HepG2 (cell line): ENCODE measurements at regions not wholly inside any gene's neighbourhood (a gene's known extent, or its start where the extent isn't known, plus 50 kb on each side); places are given as distances from the start of the nearest gene placed in this dataset.

Experiments
- ATAC-seq: fragments of 200-7000 bp; cut with Tn5 transposase; 3 replicates; pipeline ENCODE4 v1.9.1; 2020; ENCODE audit warnings: mild to moderate bottlenecking, moderate library complexity
- BruUV-seq: library from RNA; stranded (reverse); fragments of 400-500 nt; replicated peaks from 2 replicates; lab custom pipeline; 2021; lab: Mats Ljungman, UMichigan
- CTCF ChIA-PET: fragments of 300-600 bp; formaldehyde crosslinking; extraction: SDS; loops from one replicate; lab custom pipeline; 2021; ENCODE audit warnings: low total read pairs, inconsistent platforms, low intra/inter-chr PET ratio; lab: Yijun Ruan, JAX
- POLR2A ChIA-PET: fragments of 350-600 bp; sonication (Branson Sonifier 250); formaldehyde crosslinking; loops from one replicate; lab custom pipeline; 2020; ENCODE audit warnings: antibody characterized with exemption, inconsistent platforms; lab: Yijun Ruan, JAX
- DNase-seq: peaks from one replicate; pipeline ENCODE4 v3.0.0-alpha.2; 2015; ENCODE audit warnings: low spot score
- FAIRE-seq: peaks from 3 replicates; lab custom pipeline; 2011; peaks lifted over from hg19 to GRCh38; lab: Jason Lieb, UNC
- H2AFZ ChIP-seq: one replicate; pipeline ENCODE4 v1.6.1; 2011; ENCODE audit warnings: low read length, inconsistent platforms
- H3K27ac ChIP-seq: fragments of 300-600 bp; 3 replicates; pipeline ENCODE4 v1.8.0; 2011; ENCODE audit warnings: mixed run types, mild to moderate bottlenecking, mixed read lengths, low read length, inconsistent platforms; ENCODE audit not compliant: insufficient read depth; ENCODE audit errors: extremely low read length
- H3K27me3 ChIP-seq, 2 experiments: fragments of 200-600 bp in 1 of 2; 2 replicates in 1 of 2; 3 replicates in 1 of 2; pipeline versions ENCODE4 v1.6.0 to v1.8.0; 2011; ENCODE audit warnings: low read length in 2 of 2, mild to moderate bottlenecking in 2 of 2, moderate library complexity in 2 of 2, inconsistent platforms in 1 of 2; ENCODE audit not compliant: insufficient read depth in 2 of 2, control insufficient read depth in 1 of 2
- H3K36me3 ChIP-seq, 2 experiments: fragments of 200-600 bp in 1 of 2; replicated peaks in 1 of 2; 2 replicates in 1 of 2; 3 replicates in 1 of 2; pipeline versions ENCODE4 v1.5.1 to v1.8.0; 2011; ENCODE audit warnings: low read length in 2 of 2, inconsistent platforms in 1 of 2; ENCODE audit not compliant: insufficient read depth in 2 of 2, control insufficient read depth in 1 of 2
- H3K4me1 ChIP-seq: 2 replicates; pipeline ENCODE4 v1.5.1; 2012; ENCODE audit warnings: low read length, inconsistent platforms; ENCODE audit not compliant: insufficient read depth
- H3K4me2 ChIP-seq: 2 replicates; pipeline ENCODE4 v1.6.0; 2011; ENCODE audit warnings: low read depth, low read length, inconsistent platforms
- H3K4me3 ChIP-seq, 3 experiments: fragments of 200-600 bp in 1 of 3; sonication (generic), shearing (Covaris generic) in 1 of 3; replicated peaks in 1 of 3; 2 replicates each; pipeline ENCODE4 v1.5.1; 2011 to 2016; ENCODE audit warnings: low read length in 3 of 3, inconsistent platforms in 2 of 3, low read depth in 2 of 3, mild to moderate bottlenecking in 2 of 3, control low read depth in 1 of 3, mixed read lengths in 1 of 3; ENCODE audit not compliant: insufficient read depth in 1 of 3
- H3K79me2 ChIP-seq: one replicate; pipeline ENCODE4 v1.6.1; 2011; ENCODE audit warnings: low read length, inconsistent platforms; ENCODE audit not compliant: insufficient read depth
- H3K9ac ChIP-seq: 2 replicates; pipeline ENCODE4 v1.6.0; 2011; ENCODE audit warnings: mild to moderate bottlenecking, low read depth, low read length, inconsistent platforms; ENCODE audit not compliant: insufficient read depth
- H3K9me3 ChIP-seq: 2 replicates; pipeline ENCODE4 v1.5.1; 2012; ENCODE audit warnings: mild to moderate bottlenecking, low read length
- H4K20me1 ChIP-seq: 2 replicates; pipeline ENCODE4 v1.6.0; 2011; ENCODE audit warnings: inconsistent platforms, mild to moderate bottlenecking, low read length, moderate library complexity; ENCODE audit not compliant: insufficient read depth
- CAMTA2 ChIP-seq: sonication (generic); formaldehyde crosslinking; IDR thresholded peaks from 2 replicates; pipeline ENCODE4 v1.4.0; 2020; ENCODE audit warnings: mild to moderate bottlenecking, missing genetic modification reagents, borderline replicate concordance
- HNF4G ChIP-seq, 2 experiments: sonication (generic) in 1 of 2; formaldehyde crosslinking in 1 of 2; IDR thresholded peaks; 2 replicates each; pipeline versions ENCODE4 v1.4.0 to v1.6.1; 2011 to 2020; ENCODE audit warnings: borderline replicate concordance in 2 of 2, low read depth in 2 of 2, mild to moderate bottlenecking in 2 of 2, low read length in 1 of 2, missing genetic modification reagents in 1 of 2, moderate library complexity in 1 of 2
- KMT2A ChIP-seq: sonication (generic); formaldehyde crosslinking; IDR thresholded peaks from 2 replicates; pipeline ENCODE4 v1.4.0; 2020; ENCODE audit warnings: missing genetic modification reagents
- NPAS2 ChIP-seq: sonication (generic); formaldehyde crosslinking; IDR thresholded peaks from 2 replicates; pipeline ENCODE4 v1.8.0; 2022; ENCODE audit warnings: mild to moderate bottlenecking, missing genetic modification reagents, borderline replicate concordance
- RELA ChIP-seq: sonication (generic); formaldehyde crosslinking; IDR thresholded peaks from 2 replicates; pipeline ENCODE4 v1.4.0; 2020; ENCODE audit warnings: missing genetic modification reagents
- TRIM24 ChIP-seq: sonication (generic); formaldehyde crosslinking; IDR thresholded peaks from 2 replicates; pipeline ENCODE4 v1.8.0; 2022; ENCODE audit warnings: mild to moderate bottlenecking, missing genetic modification reagents
- ZNF318 ChIP-seq: sonication (generic); formaldehyde crosslinking; IDR thresholded peaks from 2 replicates; pipeline ENCODE4 v1.4.0; 2020; ENCODE audit warnings: mild to moderate bottlenecking, missing genetic modification reagents
- ZNF75D ChIP-seq: sonication (generic); formaldehyde crosslinking; IDR thresholded peaks from 2 replicates; pipeline ENCODE4 v1.8.1; 2023; ENCODE audit warnings: missing genetic modification reagents, mild to moderate bottlenecking, borderline replicate concordance
- ZNF781 ChIP-seq: sonication (generic); formaldehyde crosslinking; IDR thresholded peaks from 2 replicates; pipeline ENCODE4 v1.5.1; 2020; ENCODE audit warnings: borderline replicate concordance, mild to moderate bottlenecking, missing genetic modification reagents; ENCODE audit errors: not compliant biosample characterization
- ZSCAN21 ChIP-seq: sonication (generic); formaldehyde crosslinking; IDR thresholded peaks from 2 replicates; pipeline ENCODE4 v1.8.0; 2022; ENCODE audit warnings: mild to moderate bottlenecking, missing genetic modification reagents, moderate library complexity, borderline replicate concordance
- WGBS: methylation state at CpG from one replicate; pipeline ENCODE4 v1.1.6; 2017; ENCODE audit warnings: low lambda C conversion rate; 5-methylcytosine and 5-hydroxymethylcytosine counted together
- in situ Hi-C: cut with HindIII; loops from 2 replicates; pipeline ENCODE4 v1.10.0; 2017; ENCODE audit warnings: low pct_unique_long_range_greater_than_20kb; ENCODE audit not compliant: extremely low pct_ligation_motif_present
- intact Hi-C: fragments of 100-400 bp; cut with micrococcal nuclease; formaldehyde crosslinking; loops from one replicate; pipeline ENCODE4 v1.10.0; 2022; ENCODE audit not compliant: unreplicated experiment

GRCh38 chr12:91940826-91941570 lies 204.6 kb downstream of the BTG1 start:
- FAIRE-seq (no peak), ATAC-seq (no peak), DNase-seq (no peak)
- no peak overlapping the region for H2AFZ ChIP-seq
- H3K4me3 ChIP-seq, result no peak overlapping the region
- no peaks in the 10 kb centered on the region for H3K27me3 ChIP-seq
- TF ChIP-seq CAMTA2 (CRISPR knock-in tag) (no peak), ZNF75D (no peak), ZSCAN21 (CRISPR knock-in tag) (no peak), RELA (CRISPR knock-in tag) (no peak), ZNF781 (CRISPR knock-in tag) (no peak)
- intact Hi-C loops, result no loop called here
- ChIA-PET CTCF (no interaction called here), POLR2A (no interaction called here)
- no peaks in the 10 kb centered on the region for H3K9me3 ChIP-seq
- BruUV-seq, result no TSS peak
- no peak overlapping the region for H3K27ac ChIP-seq
- H3K4me1 ChIP-seq, result no peaks in the 10 kb centered on the region
- no peaks in the 10 kb centered on the region for H3K36me3 ChIP-seq
- 3% methylated on average over 1 of the region's 1 CpG for WGBS
- no peaks in the 10 kb centered on the region for H4K20me1 ChIP-seq
- no peaks in the 10 kb centered on the region for H3K79me2 ChIP-seq
- in situ Hi-C loops, result no loop called here
- H3K9ac ChIP-seq, result no peak overlapping the region
- no peak overlapping the region for H3K4me2 ChIP-seq

GRCh38 chr12:91940322-91940721 lies 205.3 kb downstream of the BTG1 start:
- WGBS, result 0% methylated on average over 1 of the region's 1 CpG
- H3K36me3 ChIP-seq, result no peaks in the 10 kb centered on the region
- no peak for TF ChIP-seq NPAS2 (CRISPR knock-in tag)
- TF ChIP-seq TRIM24 (CRISPR knock-in tag), result no peak
- TF ChIP-seq HNF4G (IDR thresholded peaks at IDR 0.05; ENCODE audit: borderline replicate concordance, low read depth, low read length), result no peak
- no peak for TF ChIP-seq HNF4G (CRISPR knock-in tag; IDR thresholded peaks at IDR 0.05; ENCODE audit: borderline replicate concordance, low read depth)
- no peak for TF ChIP-seq KMT2A (CRISPR knock-in tag)
- TF ChIP-seq ZNF318, result no peak

More at GRCh38 chr12:91940322-91940721, 205.3 kb downstream of the BTG1 start:
- H3K4me2 ChIP-seq, result no peak overlapping the region
- BruUV-seq, result no TSS peak
- intact Hi-C loops, result no loop called here
- no peaks in the 10 kb centered on the region for H4K20me1 ChIP-seq
- no peak for ATAC-seq
- no peaks in the 10 kb centered on the region for H3K4me1 ChIP-seq
- H2AFZ ChIP-seq, result no peak overlapping the region
- no peak overlapping the region for H3K27ac ChIP-seq
- no peaks in the 10 kb centered on the region for H3K27me3 ChIP-seq
- in situ Hi-C loops, result no loop called here
- H3K9ac ChIP-seq, result no peak overlapping the region
- FAIRE-seq, result no peak
- no peaks in the 10 kb centered on the region for H3K9me3 ChIP-seq
- ChIA-PET POLR2A (no interaction called here), CTCF (no interaction called here)
- H3K79me2 ChIP-seq, result no peaks in the 10 kb centered on the region
- no peak for DNase-seq
- no peak overlapping the region for H3K4me3 ChIP-seq
